ENCODE measurements at regions not wholly inside any gene's neighbourhood (a gene's known extent, or its start where the extent isn't known, plus 50 kb on each side); places are given as distances from the start of the nearest gene placed in this dataset.
"Not testable (repeated sequence)": the region's sequence is repeated elsewhere in the genome, so short reads cannot be mapped to it uniquely, and the experiment has no call there.

GRCh38 chr14:30317729-30318128 is 241.2 kb upstream of the G2E3 start:
- DNase-seq, result no peak

GRCh38 chr14:30322819-30323218 is 236.1 kb upstream of the G2E3 start:
- no peak for DNase-seq

- no peak for DNase-seq
Measured at GRCh38 chr14:30330033-30330432, 228.9 kb upstream of the G2E3 start.

GRCh38 chr14:30330445-30330844 is 228.5 kb upstream of the G2E3 start:
- no peak for DNase-seq

GRCh38 chr14:30331030-30331429 is 227.9 kb upstream of the G2E3 start:
- DNase-seq, result no peak

GRCh38 chr14:30332374-30332773 is 226.6 kb upstream of the G2E3 start:
- DNase-seq, result no peak

GRCh38 chr14:30333934-30334333 is 225.0 kb upstream of the G2E3 start:
- no peak for DNase-seq

- no peak for DNase-seq
Measured at GRCh38 chr14:30337456-30337855, 221.5 kb upstream of the G2E3 start.

- no peak for DNase-seq
Measured at GRCh38 chr14:30339311-30339901, 219.6 kb upstream of the G2E3 start.

GRCh38 chr14:30340495-30340894 is 218.5 kb upstream of the G2E3 start:
- DNase-seq, result no peak

GRCh38 chr14:30345511-30345910 is 213.4 kb upstream of the G2E3 start:
- DNase-seq, result no peak

- no peak for DNase-seq
Measured at GRCh38 chr14:30348445-30348844, 210.5 kb upstream of the G2E3 start.

GRCh38 chr14:30349520-30349919 is 209.4 kb upstream of the G2E3 start:
- no peak for DNase-seq

- no peak for DNase-seq
Measured at GRCh38 chr14:30354439-30354838, 204.5 kb upstream of the G2E3 start.

GRCh38 chr14:30355431-30355913 is 203.5 kb upstream of the G2E3 start:
- DNase-seq, result no peak

- DNase-seq, result no peak
Measured at GRCh38 chr14:30356438-30357202, 202.3 kb upstream of the G2E3 start.

GRCh38 chr14:30357791-30358190 is 201.2 kb upstream of the G2E3 start:
- no peak for DNase-seq

GRCh38 chr14:30362369-30363218 is 196.4 kb upstream of the G2E3 start:
- DNase-seq, result no peak

- not testable (repeated sequence) for DNase-seq
Measured at GRCh38 chr14:30363219-30363880, 195.6 kb upstream of the G2E3 start.

- no peak for DNase-seq
Measured at GRCh38 chr14:30369502-30370180, 189.3 kb upstream of the G2E3 start.

GRCh38 chr14:30373053-30373452 is 185.9 kb upstream of the G2E3 start:
- no peak for DNase-seq

- no peak for DNase-seq
Measured at GRCh38 chr14:30373526-30373925, 185.4 kb upstream of the G2E3 start.

Data from activated CD4-positive, alpha-beta T cell treated with anti-CD3 and anti-CD28 coated beads, Interleukin-2, amount 50 U/mL, for 4 hours (primary cell).